HG03025 (cell line): ENCODE measurements at regions not wholly inside any gene's neighbourhood (a gene's known extent, or its start where the extent isn't known, plus 50 kb on each side); places are given as distances from the start of the nearest gene placed in this dataset.
"Not testable (repeated sequence)": the region's sequence is repeated elsewhere in the genome, so short reads cannot be mapped to it uniquely, and the experiment has no call there.

Source experiments
- ATAC-seq: cut with Tn5 transposase; IDR thresholded peaks from one replicate; pipeline ENCODE4 v1.9.1; 2021; ENCODE audit warnings: mild to moderate bottlenecking, moderate library complexity; ENCODE audit not compliant: unreplicated experiment, low FRiP score

- ATAC-seq: not testable (repeated sequence)
Observed at GRCh38 chr4:26017961-26018700, 104.1 kb downstream of the SMIM20 start.

GRCh38 chr4:26020083-26020668 lies 106.2 kb downstream of the SMIM20 start:
- no peak for ATAC-seq

GRCh38 chr4:26020881-26021280 lies 106.9 kb downstream of the SMIM20 start:
- ATAC-seq: no peak

GRCh38 chr4:26021417-26022345 lies 107.7 kb downstream of the SMIM20 start:
- ATAC-seq: no peak

- ATAC-seq: no peak
Observed at GRCh38 chr4:26022346-26023202, 108.6 kb downstream of the SMIM20 start.

- ATAC-seq: no peak
Observed at GRCh38 chr4:26023203-26023972, 109.4 kb downstream of the SMIM20 start.

- ATAC-seq: no peak
Observed at GRCh38 chr4:26024079-26024478, 110.1 kb downstream of the SMIM20 start.

- no peak for ATAC-seq
Observed at GRCh38 chr4:26028133-26028792, 114.2 kb downstream of the SMIM20 start.

DNA sequence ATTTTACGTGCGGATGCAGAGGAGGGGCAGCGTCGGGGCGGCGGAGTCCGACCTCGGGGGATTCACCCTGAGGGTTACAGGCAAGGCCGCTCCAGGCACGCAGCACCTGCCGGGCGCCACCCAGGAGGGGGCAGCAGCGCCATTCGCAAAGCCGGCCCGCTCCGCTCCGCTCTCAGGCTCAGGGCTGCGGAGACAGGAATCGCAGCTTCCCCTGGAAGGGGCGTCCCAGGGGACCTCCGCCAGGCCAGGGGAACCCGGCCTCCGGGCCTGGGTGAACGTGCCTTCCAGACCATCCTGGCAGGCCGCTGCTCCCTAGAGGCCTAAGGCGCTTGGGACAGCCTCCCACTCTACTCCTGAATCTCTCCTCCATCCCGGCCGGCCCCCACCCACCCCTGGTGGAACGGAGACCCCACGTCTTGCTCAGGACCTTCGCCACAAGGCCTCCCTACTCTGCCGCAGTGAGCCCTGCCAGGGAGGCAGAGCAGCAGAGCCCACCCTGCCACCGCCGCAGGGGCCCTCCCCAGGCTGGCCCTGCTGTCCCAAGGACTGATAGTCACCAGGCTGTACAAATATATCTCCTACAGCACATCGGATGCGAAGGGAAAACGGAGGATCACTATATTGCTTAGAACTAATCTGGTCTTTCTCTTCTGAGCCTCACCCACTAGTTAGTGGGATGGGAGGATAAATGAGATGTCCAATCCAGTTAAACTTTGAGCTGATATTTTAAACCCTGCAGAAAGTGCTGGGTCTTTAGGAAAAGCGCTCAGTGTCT lies 115.0 kb downstream of the SMIM20 start:
- ATAC-seq: peak; percentile 71

DNA sequence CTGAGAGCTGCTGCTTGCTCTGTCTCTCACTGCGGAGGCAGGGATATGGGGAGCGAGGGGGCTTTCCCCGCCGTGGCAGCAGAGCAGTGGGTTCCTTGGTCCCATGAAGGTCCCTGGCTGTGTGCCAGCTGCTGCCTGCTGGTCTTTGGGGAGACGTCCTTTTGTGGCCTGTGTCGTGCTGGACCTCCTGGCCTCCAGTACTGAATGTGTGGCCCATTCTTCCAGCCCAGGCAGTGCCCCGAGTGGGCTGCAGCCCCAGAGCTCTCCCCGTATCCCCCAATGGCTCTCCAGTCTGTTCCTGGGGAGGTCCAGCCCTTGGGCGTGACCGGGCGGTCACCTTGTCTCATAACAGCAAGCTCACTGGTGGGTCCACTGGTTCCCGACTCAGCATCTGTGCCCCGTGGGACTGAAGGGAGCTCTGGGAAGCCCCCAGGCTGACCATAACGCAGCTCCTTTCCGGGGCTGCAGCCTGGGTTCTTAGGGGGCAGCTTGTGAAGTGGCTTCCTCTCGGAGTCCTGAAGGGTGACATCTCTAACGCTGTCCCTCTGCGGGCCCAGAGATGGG lies 115.6 kb downstream of the SMIM20 start:
- no peak for ATAC-seq

- ATAC-seq: no peak
Observed at GRCh38 chr4:26030260-26030667, 116.2 kb downstream of the SMIM20 start.

GRCh38 chr4:26030780-26031179 lies 116.8 kb downstream of the SMIM20 start:
- no peak for ATAC-seq

DNA sequence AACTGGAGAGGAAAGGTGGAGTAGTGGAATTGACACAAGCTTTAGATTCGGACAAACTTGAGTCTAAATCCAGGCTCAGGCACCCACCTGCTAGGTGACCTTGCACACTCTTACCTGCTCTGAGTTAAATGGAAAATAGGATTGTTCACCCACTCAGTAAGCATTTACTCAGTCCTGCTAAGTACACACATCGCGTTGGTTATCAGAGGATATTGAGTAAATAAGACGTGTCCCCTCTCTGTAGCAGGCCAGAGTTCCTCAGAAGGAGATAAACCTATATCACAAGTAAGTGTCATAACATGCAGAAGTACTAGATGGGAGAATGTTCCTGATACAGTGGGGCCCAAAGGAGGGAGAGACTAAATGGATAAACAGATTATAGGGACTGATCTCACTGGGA lies 117.7 kb downstream of the SMIM20 start:
- no peak for ATAC-seq

- no peak for ATAC-seq
Observed at GRCh38 chr4:26032142-26032541, 118.1 kb downstream of the SMIM20 start.

- no peak for ATAC-seq
Observed at GRCh38 chr4:26032630-26033317, 118.8 kb downstream of the SMIM20 start.

DNA sequence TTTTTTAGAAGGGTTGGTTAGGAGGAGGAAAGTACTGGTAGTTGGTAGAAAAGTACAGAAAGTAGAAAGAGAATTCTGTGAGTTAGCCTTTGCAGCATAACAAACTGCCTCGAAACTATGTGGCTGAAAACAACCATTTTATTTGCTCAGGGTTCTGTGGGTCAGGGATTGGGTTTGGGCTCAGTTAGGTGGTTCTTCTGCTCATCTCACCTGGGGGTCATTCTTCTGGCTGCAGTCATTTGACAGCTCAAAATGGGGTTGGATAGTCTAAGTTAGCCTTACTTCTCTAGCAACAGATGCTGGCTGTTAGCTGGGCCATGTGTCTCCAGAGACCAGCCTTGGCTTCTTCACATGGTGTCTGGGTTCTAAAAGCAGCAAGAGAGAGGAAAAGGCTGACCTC lies 119.4 kb downstream of the SMIM20 start:
- ATAC-seq: no peak

GRCh38 chr4:26034849-26035248 lies 120.8 kb downstream of the SMIM20 start:
- no peak for ATAC-seq
